Mesenchymal stem cell (in vitro differentiated cells and primary cell): ENCODE measurements at regions not wholly inside any gene's neighbourhood (a gene's known extent, or its start where the extent isn't known, plus 50 kb on each side); places are given as distances from the start of the nearest gene placed in this dataset.
A peak's percentile ranks its signal among the peaks of the same experiment; 100 is the strongest.
"Not testable (repeated sequence)": the region's sequence is repeated elsewhere in the genome, so short reads cannot be mapped to it uniquely, and the experiment has no call there.

ENCODE experiments used
- DNase-seq: peaks from one replicate; pipeline ENCODE4 v3.0.0-alpha.2; 2013
- H2AFZ ChIP-seq: one replicate; pipeline ENCODE4 v1.6.1; 2013; ENCODE audit warnings: low read depth, mild to moderate bottlenecking, control low read depth, inconsistent platforms, low read length, moderate library complexity
- H2AK5ac ChIP-seq: 2 replicates; pipeline ENCODE4 v1.6.1; 2013; ENCODE audit warnings: low read length, moderate library complexity, mild to moderate bottlenecking, inconsistent platforms; ENCODE audit not compliant: severe bottlenecking
- H2BK120ac ChIP-seq: one replicate; pipeline ENCODE4 v1.6.1; 2013; ENCODE audit warnings: low read depth, mild to moderate bottlenecking, inconsistent platforms, low read length, moderate library complexity
- H2BK12ac ChIP-seq, 2 experiments: one replicate each; pipeline ENCODE4 v1.6.1; 2013; ENCODE audit warnings: inconsistent platforms in 2 of 2, low read length in 2 of 2, mild to moderate bottlenecking in 2 of 2, moderate library complexity in 2 of 2, control low read depth in 1 of 2
- H2BK15ac ChIP-seq: one replicate; pipeline ENCODE4 v1.6.1; 2013; ENCODE audit warnings: mild to moderate bottlenecking, low read depth, inconsistent platforms; ENCODE audit not compliant: poor library complexity, severe bottlenecking
- H2BK5ac ChIP-seq: 2 replicates; pipeline ENCODE4 v1.6.1; 2013; ENCODE audit warnings: low read depth, mild to moderate bottlenecking, low read length, control low read depth, inconsistent platforms; ENCODE audit not compliant: poor library complexity, severe bottlenecking
- H3K14ac ChIP-seq, 2 experiments: one replicate each; pipeline ENCODE4 v1.6.1; 2013; ENCODE audit warnings: inconsistent platforms in 2 of 2, low read length in 2 of 2, control low read depth in 1 of 2, mild to moderate bottlenecking in 1 of 2, moderate library complexity in 1 of 2
- H3K18ac ChIP-seq, 2 experiments: one replicate each; pipeline ENCODE4 v1.6.1; 2013; ENCODE audit warnings: inconsistent platforms in 2 of 2, low read length in 2 of 2, control low read depth in 1 of 2, low read depth in 1 of 2, mild to moderate bottlenecking in 1 of 2
- H3K23ac ChIP-seq, 2 experiments: one replicate each; pipeline ENCODE4 v1.6.1; 2013; ENCODE audit warnings: inconsistent platforms in 2 of 2, low read length in 2 of 2, mild to moderate bottlenecking in 2 of 2, moderate library complexity in 2 of 2, control low read depth in 1 of 2
- H3K27ac ChIP-seq: 2 replicates; pipeline ENCODE4 v1.5.1; 2013; ENCODE audit warnings: mild to moderate bottlenecking, moderate library complexity, low read length, control low read depth, inconsistent platforms; ENCODE audit not compliant: poor library complexity, severe bottlenecking
- H3K27me3 ChIP-seq, 2 experiments: 2 replicates each; pipeline versions ENCODE4 v1.6.1 to v1.7.0; 2013; ENCODE audit warnings: low read length in 2 of 2, mild to moderate bottlenecking in 2 of 2, moderate library complexity in 2 of 2, control low read depth in 1 of 2, inconsistent platforms in 1 of 2; ENCODE audit not compliant: control insufficient read depth in 1 of 2, insufficient read depth in 1 of 2
- H3K36me3 ChIP-seq, 2 experiments: 2 replicates each; pipeline versions ENCODE4 v1.6.1 to v1.7.0; 2013; ENCODE audit warnings: low read length in 2 of 2, control low read depth in 1 of 2, inconsistent platforms in 1 of 2, low read depth in 1 of 2, mild to moderate bottlenecking in 1 of 2; ENCODE audit not compliant: insufficient read depth in 2 of 2, control insufficient read depth in 1 of 2
- H3K4ac ChIP-seq, 2 experiments: one replicate each; pipeline ENCODE4 v1.6.1; 2013; ENCODE audit warnings: inconsistent platforms in 2 of 2, low read length in 2 of 2, mild to moderate bottlenecking in 2 of 2, moderate library complexity in 2 of 2, control low read depth in 1 of 2, low read depth in 1 of 2
- H3K4me1 ChIP-seq: 2 replicates; pipeline ENCODE4 v1.6.1; 2013; ENCODE audit warnings: low read depth, low read length, control low read depth; ENCODE audit not compliant: control insufficient read depth, insufficient read depth
- H3K4me2 ChIP-seq: 2 replicates; pipeline ENCODE4 v1.6.1; 2013; ENCODE audit warnings: low read length, mild to moderate bottlenecking, inconsistent platforms; ENCODE audit not compliant: poor library complexity, severe bottlenecking
- H3K4me3 ChIP-seq, 2 experiments: 2 replicates each; pipeline versions ENCODE4 v1.5.1 to v1.7.0; 2013; ENCODE audit warnings: low read length in 2 of 2, mild to moderate bottlenecking in 2 of 2, control low read depth in 1 of 2, low read depth in 1 of 2; ENCODE audit not compliant: insufficient read depth in 1 of 2
- H3K79me1 ChIP-seq: replicated peaks from 2 replicates; pipeline ENCODE4 v1.6.1; 2013; ENCODE audit warnings: mild to moderate bottlenecking, control low read depth, low read length, inconsistent platforms; ENCODE audit not compliant: poor library complexity, severe bottlenecking
- H3K9ac ChIP-seq: 2 replicates; pipeline ENCODE4 v1.7.0; 2013; ENCODE audit warnings: mild to moderate bottlenecking, low read length, moderate library complexity
- H3K9me3 ChIP-seq: 2 replicates; pipeline ENCODE4 v1.7.0; 2013; ENCODE audit warnings: mild to moderate bottlenecking, low read length; ENCODE audit not compliant: control insufficient read depth
- H4K8ac ChIP-seq: one replicate; pipeline ENCODE4 v1.6.1; 2013; ENCODE audit warnings: inconsistent platforms, mild to moderate bottlenecking, low read length, moderate library complexity
- H4K91ac ChIP-seq: one replicate; pipeline ENCODE4 v1.6.1; 2013; ENCODE audit warnings: mild to moderate bottlenecking, low read length, inconsistent platforms
- WGBS: methylation state at CpG from one replicate; pipeline ENCODE4 v1.1.7; 2013; ENCODE audit warnings: mixed read lengths; 5-methylcytosine and 5-hydroxymethylcytosine counted together

DNA sequence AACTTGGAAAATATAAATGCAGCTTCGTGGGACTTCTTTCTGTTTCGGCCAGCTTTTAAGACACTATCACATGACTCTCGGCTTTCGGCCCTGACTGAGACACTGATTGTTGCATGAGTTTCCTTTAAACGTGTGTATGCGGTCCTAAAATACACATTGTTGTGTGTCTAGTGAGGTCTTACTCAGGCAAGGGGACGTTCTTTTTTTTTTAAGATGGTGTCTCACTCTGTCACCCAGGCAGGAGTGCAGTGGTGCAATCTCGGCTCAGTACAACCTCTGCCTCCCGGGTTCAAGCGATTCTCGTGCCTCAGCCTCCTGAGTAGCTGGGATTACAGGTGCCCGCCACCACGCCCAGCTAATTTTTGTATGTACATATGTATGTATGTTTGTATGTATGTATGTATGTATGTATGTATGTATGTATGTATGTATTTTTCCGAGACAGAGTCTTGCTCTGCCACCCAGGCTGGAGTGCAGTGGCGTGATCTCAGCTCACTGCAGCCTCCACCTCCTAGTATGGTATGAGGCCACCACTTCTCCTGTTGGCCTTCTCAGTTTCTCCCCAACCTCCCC, 63.2 kb upstream of the PHLPP1 start:
- H3K23ac ChIP-seq, H3K36me3 ChIP-seq, H3K79me1 ChIP-seq, H3K4ac ChIP-seq, H3K4me2 ChIP-seq, H3K27me3 ChIP-seq, H2AK5ac ChIP-seq, H3K27ac ChIP-seq, H4K8ac ChIP-seq, H3K9me3 ChIP-seq, DNase-seq, H3K4me1 ChIP-seq, H4K91ac ChIP-seq, H2BK15ac ChIP-seq, H2BK120ac ChIP-seq, H3K18ac ChIP-seq, H2BK12ac ChIP-seq, H2AFZ ChIP-seq, H2BK5ac ChIP-seq, H3K14ac ChIP-seq: not testable (repeated sequence)
- 96% methylated on average over 15 of the region's 15 CpGs for WGBS
- Histone ChIP-seq H3K9ac (peak overlapping the region; percentile 79), H3K4me3 (peak overlapping the region in 1 of 2 experiments; percentile 58)

DNA sequence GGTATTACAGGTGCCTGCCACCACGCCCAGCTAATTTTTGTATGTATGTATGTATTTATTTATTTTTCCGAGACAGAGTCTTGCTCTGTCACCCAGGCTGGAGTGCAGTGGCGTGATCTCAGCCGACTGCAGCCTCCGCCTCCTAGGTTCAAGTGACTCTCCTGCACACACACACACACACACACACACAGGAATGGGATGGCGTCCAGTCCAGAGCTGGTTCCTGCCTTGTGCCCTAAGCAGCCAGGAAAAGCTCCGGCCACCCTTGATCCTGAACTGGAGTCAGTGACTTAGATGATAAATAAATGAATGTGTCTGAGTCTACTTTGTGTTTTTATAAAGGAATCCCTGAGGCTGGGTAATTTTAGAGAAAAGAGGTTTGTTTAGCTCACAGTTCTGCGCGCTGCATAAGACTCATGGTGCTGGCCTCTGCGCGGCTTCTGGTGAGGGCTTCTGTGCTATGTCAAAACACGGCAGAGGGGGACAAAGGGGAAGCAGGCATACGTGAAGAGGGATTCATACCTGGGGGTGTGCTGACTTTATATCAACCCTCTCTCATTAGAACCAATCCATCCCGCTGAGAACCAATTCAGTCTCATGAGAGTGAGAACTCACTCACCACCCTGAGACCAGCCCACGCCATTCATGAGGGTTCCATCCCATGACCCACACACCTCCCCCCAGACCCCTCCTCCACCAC, 59.7 kb upstream of the PHLPP1 start:
- Histone ChIP-seq H3K9me3 (peaks cover 2% of the 10 kb centered on the region), H4K91ac (no peak overlapping the region), H3K9ac (no peak overlapping the region), H3K79me1 (no peaks in the 10 kb centered on the region), H2BK120ac (no peak overlapping the region), H3K27me3 (peaks cover 0 to 4% of the 10 kb centered on the region in 2 experiments), H4K8ac (no peak overlapping the region), H3K4me1 (no peaks in the 10 kb centered on the region), H2AFZ (no peak overlapping the region), H2BK5ac (no peak overlapping the region), H3K18ac (no peak overlapping the region), H2BK12ac (no peak overlapping the region), H3K27ac (no peak overlapping the region), H3K4me2 (no peak overlapping the region), H3K4ac (no peak overlapping the region), H3K14ac (no peak overlapping the region), H2AK5ac (no peak overlapping the region), H3K36me3 (no peaks in the 10 kb centered on the region), H3K4me3 (no peak overlapping the region), H3K23ac (no peak overlapping the region), H2BK15ac (no peak overlapping the region)
- no peak for DNase-seq
- WGBS, result 99% methylated on average over 13 of the region's 15 CpGs

DNA sequence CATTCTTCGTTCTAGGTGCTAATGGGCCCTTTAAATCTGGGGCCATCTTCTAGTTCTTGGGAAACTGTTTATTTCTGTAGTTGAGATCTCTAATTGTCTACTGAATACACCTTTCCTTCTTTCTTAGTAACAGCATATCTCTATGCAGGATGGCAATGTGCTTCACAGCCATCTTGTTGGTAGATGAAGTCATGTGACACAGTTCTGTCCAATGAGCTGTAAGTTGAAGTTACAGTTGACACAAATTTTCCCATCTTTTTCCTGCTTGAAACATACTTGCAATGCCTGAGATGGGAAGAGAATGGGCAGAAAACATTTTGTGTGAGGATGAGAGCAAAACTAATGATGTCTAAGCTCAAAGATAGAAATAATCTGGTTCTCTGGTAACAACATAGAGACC, 57.3 kb upstream of the PHLPP1 start:
- Histone ChIP-seq H3K79me1 (no peaks in the 10 kb centered on the region), H3K4me3 (no peak overlapping the region), H3K36me3 (no peaks in the 10 kb centered on the region), H3K27ac (no peak overlapping the region), H3K9me3 (peaks cover 2% of the 10 kb centered on the region), H2BK5ac (no peak overlapping the region), H3K4me2 (no peak overlapping the region), H3K9ac (no peak overlapping the region), H4K8ac (no peak overlapping the region), H4K91ac (no peak overlapping the region), H2AK5ac (no peak overlapping the region), H2BK120ac (no peak overlapping the region), H3K18ac (no peak overlapping the region), H2AFZ (no peak overlapping the region), H3K14ac (no peak overlapping the region), H2BK15ac (no peak overlapping the region), H3K4ac (no peak overlapping the region), H3K4me1 (no peaks in the 10 kb centered on the region), H3K27me3 (peaks cover 0 to 4% of the 10 kb centered on the region in 2 experiments), H2BK12ac (no peak overlapping the region), H3K23ac (no peak overlapping the region)
- WGBS, result 100% methylated on average over 1 of the region's 1 CpG
- DNase-seq, result no peak

DNA sequence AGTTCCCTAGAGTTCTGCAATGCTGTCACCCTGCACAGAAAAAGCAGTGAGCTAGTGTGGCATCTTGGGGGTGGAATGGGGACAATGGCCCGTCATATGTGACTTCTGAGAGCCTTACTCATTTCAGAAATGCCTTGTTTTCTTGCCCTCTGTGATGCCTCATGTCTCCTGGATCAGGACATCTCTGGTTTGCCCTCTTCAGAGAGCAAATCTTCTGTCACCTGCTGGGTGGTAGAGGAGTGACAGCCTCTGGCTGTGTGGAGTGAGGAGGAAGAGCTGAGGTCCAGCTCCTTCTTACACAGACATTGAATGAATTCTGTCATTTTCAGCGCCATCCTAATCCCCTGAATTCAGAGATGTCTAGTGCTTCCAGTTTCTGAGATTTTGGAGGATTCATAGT, 55.6 kb upstream of the PHLPP1 start:
- no peak overlapping the region for H3K4ac ChIP-seq
- H2AK5ac ChIP-seq, result no peak overlapping the region
- H3K23ac ChIP-seq, result no peak overlapping the region
- no peak overlapping the region for H2BK120ac ChIP-seq
- H3K36me3 ChIP-seq, result no peaks in the 10 kb centered on the region
- no peak for DNase-seq
- no peak overlapping the region for H4K8ac ChIP-seq
- no peak overlapping the region for H3K4me3 ChIP-seq
- H3K9me3 ChIP-seq, result peaks cover 2% of the 10 kb centered on the region
- no peak overlapping the region for H3K9ac ChIP-seq
- no peak overlapping the region for H2BK15ac ChIP-seq
- peaks cover 0 to 4% of the 10 kb centered on the region in 2 experiments for H3K27me3 ChIP-seq
- no peak overlapping the region for H3K4me2 ChIP-seq
- no peak overlapping the region for H2BK12ac ChIP-seq
- H3K79me1 ChIP-seq, result no peaks in the 10 kb centered on the region
- H2BK5ac ChIP-seq, result no peak overlapping the region
- WGBS, result 86% methylated on average over 1 of the region's 2 CpGs
- no peak overlapping the region for H3K27ac ChIP-seq
- no peak overlapping the region for H2AFZ ChIP-seq
- peaks cover 2% of the 10 kb centered on the region for H3K4me1 ChIP-seq
- H4K91ac ChIP-seq, result no peak overlapping the region
- no peak overlapping the region for H3K18ac ChIP-seq
- H3K14ac ChIP-seq, result no peak overlapping the region
